HEK293T (cell line): ENCODE measurements at regions not wholly inside any gene's neighbourhood (a gene's known extent, or its start where the extent isn't known, plus 50 kb on each side); places are given as distances from the start of the nearest gene placed in this dataset.

ENCODE experiments used
- CTCF ChIA-PET: fragments of 350-600 bp; formaldehyde crosslinking; extraction: SDS; loops from one replicate; lab custom pipeline; 2021; ENCODE audit warnings: antibody characterized with exemption, inconsistent platforms; lab: Yijun Ruan, JAX
- POLR2A ChIA-PET: fragments of 350-600 bp; formaldehyde crosslinking; extraction: SDS; loops from one replicate; lab custom pipeline; 2020; ENCODE audit warnings: antibody characterized with exemption, inconsistent platforms; lab: Yijun Ruan, JAX
- DNase-seq: peaks from one replicate; pipeline ENCODE4 v3.0.0; 2012; ENCODE audit warnings: mixed read lengths; ENCODE audit errors: extremely low spot score
- ARNT ChIP-seq: fragments of 450-650 bp; IDR thresholded peaks from 2 replicates; pipeline ENCODE4 v1.6.1; 2017; ENCODE audit warnings: mild to moderate bottlenecking
- BHLHE40 ChIP-seq: fragments of 450-650 bp; IDR thresholded peaks from 2 replicates; pipeline ENCODE4 v1.6.1; 2016; ENCODE audit warnings: mild to moderate bottlenecking, moderate library complexity, borderline replicate concordance
- CTBP1 ChIP-seq: fragments of 450-650 bp; IDR thresholded peaks from 2 replicates; pipeline ENCODE4 v1.6.1; 2016; ENCODE audit warnings: borderline replicate concordance
- ELF4 ChIP-seq: fragments of 450-650 bp; IDR thresholded peaks from 2 replicates; pipeline ENCODE4 v1.6.1; 2017; ENCODE audit warnings: antibody characterized with exemption
- FOXA1 ChIP-seq: fragments of 450-650 bp; IDR thresholded peaks from 2 replicates; pipeline ENCODE4 v1.6.1; 2016; ENCODE audit warnings: mild to moderate bottlenecking
- FOXK2 ChIP-seq: fragments of 450-650 bp; IDR thresholded peaks from 2 replicates; pipeline ENCODE4 v1.6.1; 2016; ENCODE audit warnings: mild to moderate bottlenecking
- FOXM1 ChIP-seq: fragments of 450-650 bp; IDR thresholded peaks from 2 replicates; pipeline ENCODE4 v1.6.1; 2017; ENCODE audit warnings: mild to moderate bottlenecking, borderline replicate concordance
- HDGF ChIP-seq: fragments of 450-650 bp; IDR thresholded peaks from 2 replicates; pipeline ENCODE4 v1.6.1; 2017; ENCODE audit warnings: antibody characterized with exemption, borderline replicate concordance
- L3MBTL2 ChIP-seq: fragments of 450-650 bp; conservative IDR thresholded peaks from 2 replicates; pipeline ENCODE4 v1.6.1; 2016; ENCODE audit warnings: mild to moderate bottlenecking
- LEF1 ChIP-seq: fragments of 450-650 bp; IDR thresholded peaks from 2 replicates; pipeline ENCODE4 v1.6.1; 2017; ENCODE audit warnings: mild to moderate bottlenecking, borderline replicate concordance
- NFRKB ChIP-seq: fragments of 450-650 bp; IDR thresholded peaks from 2 replicates; pipeline ENCODE4 v1.6.1; 2016; ENCODE audit warnings: mild to moderate bottlenecking, moderate library complexity
- PKNOX1 ChIP-seq: fragments of 450-650 bp; IDR thresholded peaks from 2 replicates; pipeline ENCODE4 v1.6.1; 2016
- SP1 ChIP-seq: fragments of 450-650 bp; IDR thresholded peaks from 2 replicates; pipeline ENCODE4 v1.6.1; 2017
- SUZ12 ChIP-seq: fragments of 450-650 bp; IDR thresholded peaks from 2 replicates; pipeline ENCODE4 v1.6.1; 2016; ENCODE audit warnings: mild to moderate bottlenecking
- TARDBP ChIP-seq: fragments of 450-650 bp; IDR thresholded peaks from 2 replicates; pipeline ENCODE4 v1.6.1; 2016
- ZNF384 ChIP-seq: fragments of 450-650 bp; IDR thresholded peaks from 2 replicates; pipeline ENCODE4 v1.6.1; 2016

GRCh38 chr21:16269476-16269875, 539.7 kb downstream of the USP25 start:
- ChIA-PET POLR2A (no interaction called here), CTCF (no interaction called here)
- DNase-seq, result no peak
- no peak for TF ChIP-seq FOXM1

- ChIA-PET POLR2A (no interaction called here), CTCF (no interaction called here)
- peak; percentile 45 for DNase-seq
These were observed 550.2 kb downstream of the USP25 start for GRCh38 chr21:16279731-16280581.

GRCh38 chr21:16280686-16281091, 550.9 kb downstream of the USP25 start:
- no peak for DNase-seq
- POLR2A ChIA-PET, result no interaction called here
- CTCF ChIA-PET, result no interaction called here
- TF ChIP-seq LEF1, result no peak
- no peak for TF ChIP-seq HDGF
- TF ChIP-seq TARDBP, result no peak
- TF ChIP-seq PKNOX1, result no peak
- TF ChIP-seq CTBP1, result no peak

More at GRCh38 chr21:16279731-16280581, 550.2 kb downstream of the USP25 start:
- TF ChIP-seq LEF1, result no peak
- no peak for TF ChIP-seq PKNOX1
- no peak for TF ChIP-seq FOXK2
- no peak for TF ChIP-seq L3MBTL2
- no peak for TF ChIP-seq ELF4
- no peak for TF ChIP-seq SUZ12
- no peak for TF ChIP-seq BHLHE40
- TF ChIP-seq FOXA1, result no peak
- TF ChIP-seq FOXM1, result no peak
- TF ChIP-seq TARDBP, result no peak
- TF ChIP-seq NFRKB, result no peak
- no peak for TF ChIP-seq HDGF
- TF ChIP-seq SP1, result no peak
- no peak for TF ChIP-seq ZNF384
- no peak for TF ChIP-seq ARNT
- no peak for TF ChIP-seq CTBP1

- DNase-seq, result no peak
- CTCF ChIA-PET, result no interaction called here
- POLR2A ChIA-PET, result no interaction called here
- TF ChIP-seq LEF1, result no peak
- TF ChIP-seq FOXM1, result no peak
- TF ChIP-seq FOXK2, result no peak
- no peak for TF ChIP-seq TARDBP
- TF ChIP-seq ARNT, result no peak
- TF ChIP-seq CTBP1, result no peak
- TF ChIP-seq SP1, result no peak
- TF ChIP-seq FOXA1, result no peak
- no peak for TF ChIP-seq SUZ12
- no peak for TF ChIP-seq ELF4
- TF ChIP-seq HDGF, result no peak
- no peak for TF ChIP-seq L3MBTL2
- TF ChIP-seq PKNOX1, result no peak
- TF ChIP-seq NFRKB, result no peak
- no peak for TF ChIP-seq ZNF384
- TF ChIP-seq BHLHE40, result no peak
These were observed 553.7 kb downstream of the USP25 start for GRCh38 chr21:16283516-16283915.

GRCh38 chr21:16285605-16286126, 555.9 kb downstream of the USP25 start:
- CTCF ChIA-PET, result no interaction called here
- POLR2A ChIA-PET, result interaction anchor here (1.4 kb wide), 1 partner anchor 75 kb away, joined by 3 read pairs; no protein-coding TSS in a partner anchor
- TF ChIP-seq NFRKB, result no peak
- no peak for TF ChIP-seq FOXM1
- TF ChIP-seq PKNOX1, result peak; percentile 60
- TF ChIP-seq ELF4, result no peak
- DNase-seq, result no peak

GRCh38 chr21:16287046-16287445, 557.3 kb downstream of the USP25 start:
- no peak for DNase-seq
- CTCF ChIA-PET, result no interaction called here
- no peak for TF ChIP-seq PKNOX1
- TF ChIP-seq FOXK2, result no peak
- no peak for TF ChIP-seq LEF1
- no peak for TF ChIP-seq BHLHE40
- no peak for TF ChIP-seq NFRKB
- TF ChIP-seq TARDBP, result no peak
- TF ChIP-seq ARNT, result no peak
- TF ChIP-seq SUZ12, result no peak
- TF ChIP-seq FOXA1, result no peak
- POLR2A ChIA-PET, result no interaction called here
